ENCODE measurements at regions not wholly inside any gene's neighbourhood (a gene's known extent, or its start where the extent isn't known, plus 50 kb on each side); places are given as distances from the start of the nearest gene placed in this dataset.

DNA sequence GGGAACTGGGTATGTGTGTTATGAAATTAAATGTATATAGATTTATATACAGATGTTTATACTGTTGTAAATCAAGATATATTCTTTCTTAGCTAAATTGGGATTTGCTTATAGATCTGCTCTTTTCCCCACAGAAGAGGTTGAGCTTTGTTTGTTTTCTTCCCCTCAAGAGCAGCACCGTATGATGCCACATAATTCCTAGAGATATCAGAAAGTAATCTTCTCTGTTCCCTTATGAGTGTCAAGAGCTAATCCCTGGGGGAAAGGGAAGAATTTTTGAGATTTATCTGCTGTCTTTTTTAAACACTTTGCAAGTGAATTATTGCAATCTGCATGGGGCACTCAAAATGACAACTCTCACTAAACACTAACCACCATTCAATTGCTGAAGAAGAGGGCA, 68.7 kb upstream of the SP4 start:
- no TSS peak for BruUV-seq (replicated peaks)
- FAIRE-seq = no peak
- POLR2A ChIA-PET = no interaction called here

More for the DNA sequence above, 68.7 kb upstream of the SP4 start:
- CTCF ChIA-PET = interaction anchor here (0.9 kb wide), 1 partner anchor 13 kb away, joined by 3 read pairs; no protein-coding TSS in a partner anchor
- TF ChIP-seq MYC (IDR thresholded peaks at IDR 0.05; ENCODE audit: low read depth, low read length) (no peak), EZH2 (IDR thresholded peaks at IDR 0.05; ENCODE audit: borderline replicate concordance, low read depth, low read length, severe bottlenecking) (no peak), POLR2AphosphoS5 (IDR thresholded peaks at IDR 0.05; ENCODE audit: insufficient read depth, low read depth, low read length) (no peak), GATA2 (IDR thresholded peaks at IDR 0.05; ENCODE audit: insufficient read depth, insufficient read length, low read depth, low read length) (no peak), POLR2A (IDR thresholded peaks at IDR 0.05; ENCODE audit: low read depth, low read length) (no peak), FOS (IDR thresholded peaks at IDR 0.05; ENCODE audit: borderline replicate concordance, insufficient read depth, low read length) (no peak), MAX (IDR thresholded peaks at IDR 0.05; ENCODE audit: insufficient read depth, insufficient read length) (no peak), JUN (IDR thresholded peaks at IDR 0.05; ENCODE audit: borderline replicate concordance, insufficient read depth, insufficient read length, low read depth) (no peak)
- TF ChIP-seq, protein P1, sequence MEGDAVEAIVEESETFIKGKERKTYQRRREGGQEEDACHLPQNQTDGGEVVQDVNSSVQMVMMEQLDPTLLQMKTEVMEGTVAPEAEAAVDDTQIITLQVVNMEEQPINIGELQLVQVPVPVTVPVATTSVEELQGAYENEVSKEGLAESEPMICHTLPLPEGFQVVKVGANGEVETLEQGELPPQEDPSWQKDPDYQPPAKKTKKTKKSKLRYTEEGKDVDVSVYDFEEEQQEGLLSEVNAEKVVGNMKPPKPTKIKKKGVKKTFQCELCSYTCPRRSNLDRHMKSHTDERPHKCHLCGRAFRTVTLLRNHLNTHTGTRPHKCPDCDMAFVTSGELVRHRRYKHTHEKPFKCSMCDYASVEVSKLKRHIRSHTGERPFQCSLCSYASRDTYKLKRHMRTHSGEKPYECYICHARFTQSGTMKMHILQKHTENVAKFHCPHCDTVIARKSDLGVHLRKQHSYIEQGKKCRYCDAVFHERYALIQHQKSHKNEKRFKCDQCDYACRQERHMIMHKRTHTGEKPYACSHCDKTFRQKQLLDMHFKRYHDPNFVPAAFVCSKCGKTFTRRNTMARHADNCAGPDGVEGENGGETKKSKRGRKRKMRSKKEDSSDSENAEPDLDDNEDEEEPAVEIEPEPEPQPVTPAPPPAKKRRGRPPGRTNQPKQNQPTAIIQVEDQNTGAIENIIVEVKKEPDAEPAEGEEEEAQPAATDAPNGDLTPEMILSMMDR (IDR thresholded peaks at IDR 0.05; ENCODE audit: extremely low read depth in 1 of 2, insufficient read depth in 1 of 2, low read depth in 1 of 2, low read length in 2 of 2) = no peak
- no peak overlapping the region for H3K27ac ChIP-seq (ENCODE audit: insufficient read depth, low read depth, low read length)
- H3K4me1 ChIP-seq (ENCODE audit: control insufficient read depth, extremely low read depth, insufficient read depth, low read length) = no peaks in the 10 kb centered on the region
- H3K79me2 ChIP-seq (ENCODE audit: control insufficient read depth, insufficient read depth, low read length) = no peaks in the 10 kb centered on the region
- H3K4me2 ChIP-seq (ENCODE audit: insufficient read depth, low read length) = no peak overlapping the region
- DNase-seq (ENCODE audit: low read depth, low spot score) = no peak
- no peaks in the 10 kb centered on the region for H3K9me1 ChIP-seq (replicated peaks; ENCODE audit: control insufficient read depth, extremely low read depth, insufficient read depth, low read length)
- no peak overlapping the region for H3K9ac ChIP-seq (replicated peaks; ENCODE audit: extremely low read depth, insufficient read depth, low read length)
- no peaks in the 10 kb centered on the region for H3K36me3 ChIP-seq (ENCODE audit: control insufficient read depth in 2 of 2, extremely low read depth in 1 of 2, insufficient read depth in 2 of 2, low read length in 2 of 2)
- intact Hi-C loops (cut with micrococcal nuclease) = no loop called here
- H3K27me3 ChIP-seq (ENCODE audit: control insufficient read depth in 2 of 2, insufficient read depth in 2 of 2, low read length in 2 of 2) = no peaks in the 10 kb centered on the region
- H2AFZ ChIP-seq (ENCODE audit: low read depth, low read length) = no peak overlapping the region
- dilution Hi-C loops (cut with MboI; ENCODE audit: extremely low pct_ligation_motif_present, low sequenced_read_pairs) = no loop called here
- H3K4me3 ChIP-seq (replicated peaks in 1 of 3; ENCODE audit: insufficient read depth in 1 of 3, low read depth in 1 of 3, low read length in 3 of 3) = no peak overlapping the region
- H3K9me3 ChIP-seq (replicated peaks; ENCODE audit: control insufficient read depth, insufficient read depth, low read length) = no peaks in the 10 kb centered on the region
- H4K20me1 ChIP-seq (replicated peaks; ENCODE audit: control insufficient read depth, extremely low read depth, insufficient read depth, low read length) = no peaks in the 10 kb centered on the region

Data from endothelial cell of umbilical vein (primary cell).